ENCODE measurements at regions not wholly inside any gene's neighbourhood (a gene's known extent, or its start where the extent isn't known, plus 50 kb on each side); places are given as distances from the start of the nearest gene placed in this dataset.

- Histone ChIP-seq H3K4me1 (no peaks in the 10 kb centered on the region), H3K4me3 (no peak overlapping the region), H3K27me3 (no peaks in the 10 kb centered on the region), H3K9me3 (no peaks in the 10 kb centered on the region), H3K36me3 (no peaks in the 10 kb centered on the region), H3K27ac (no peak overlapping the region)
- WGBS (ENCODE audit: insufficient coverage, low coverage, low lambda C conversion rate, missing lambda C conversion rate), result 63% methylated on average over 4 of the region's 10 CpGs
- intact Hi-C loops (cut with DNase I), result no loop called here
- no peak for ATAC-seq
- TF ChIP-seq, protein P1, sequence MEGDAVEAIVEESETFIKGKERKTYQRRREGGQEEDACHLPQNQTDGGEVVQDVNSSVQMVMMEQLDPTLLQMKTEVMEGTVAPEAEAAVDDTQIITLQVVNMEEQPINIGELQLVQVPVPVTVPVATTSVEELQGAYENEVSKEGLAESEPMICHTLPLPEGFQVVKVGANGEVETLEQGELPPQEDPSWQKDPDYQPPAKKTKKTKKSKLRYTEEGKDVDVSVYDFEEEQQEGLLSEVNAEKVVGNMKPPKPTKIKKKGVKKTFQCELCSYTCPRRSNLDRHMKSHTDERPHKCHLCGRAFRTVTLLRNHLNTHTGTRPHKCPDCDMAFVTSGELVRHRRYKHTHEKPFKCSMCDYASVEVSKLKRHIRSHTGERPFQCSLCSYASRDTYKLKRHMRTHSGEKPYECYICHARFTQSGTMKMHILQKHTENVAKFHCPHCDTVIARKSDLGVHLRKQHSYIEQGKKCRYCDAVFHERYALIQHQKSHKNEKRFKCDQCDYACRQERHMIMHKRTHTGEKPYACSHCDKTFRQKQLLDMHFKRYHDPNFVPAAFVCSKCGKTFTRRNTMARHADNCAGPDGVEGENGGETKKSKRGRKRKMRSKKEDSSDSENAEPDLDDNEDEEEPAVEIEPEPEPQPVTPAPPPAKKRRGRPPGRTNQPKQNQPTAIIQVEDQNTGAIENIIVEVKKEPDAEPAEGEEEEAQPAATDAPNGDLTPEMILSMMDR (IDR thresholded peaks at IDR 0.05), result no peak
- TF ChIP-seq POLR2A (IDR thresholded peaks at IDR 0.05), result no peak
- no peak for DNase-seq
Observed at GRCh38 chr2:71849607-71850305, 297.9 kb downstream of the CYP26B1 start.

GRCh38 chr2:71849111-71849510 lies 298.6 kb downstream of the CYP26B1 start:
- Histone ChIP-seq H3K4me1 (no peaks in the 10 kb centered on the region), H3K9me3 (no peaks in the 10 kb centered on the region), H3K27me3 (no peaks in the 10 kb centered on the region), H3K27ac (no peak overlapping the region), H3K4me3 (no peak overlapping the region), H3K36me3 (no peaks in the 10 kb centered on the region)
- TF ChIP-seq, protein P1 (IDR thresholded peaks at IDR 0.05), result no peak
- TF ChIP-seq POLR2A (IDR thresholded peaks at IDR 0.05), result no peak
- DNase-seq (no peak), ATAC-seq (no peak)
- 72% methylated on average over 4 of the region's 6 CpGs for WGBS (ENCODE audit: insufficient coverage, low coverage, low lambda C conversion rate, missing lambda C conversion rate)
- intact Hi-C loops (cut with DNase I), result no loop called here

DNA sequence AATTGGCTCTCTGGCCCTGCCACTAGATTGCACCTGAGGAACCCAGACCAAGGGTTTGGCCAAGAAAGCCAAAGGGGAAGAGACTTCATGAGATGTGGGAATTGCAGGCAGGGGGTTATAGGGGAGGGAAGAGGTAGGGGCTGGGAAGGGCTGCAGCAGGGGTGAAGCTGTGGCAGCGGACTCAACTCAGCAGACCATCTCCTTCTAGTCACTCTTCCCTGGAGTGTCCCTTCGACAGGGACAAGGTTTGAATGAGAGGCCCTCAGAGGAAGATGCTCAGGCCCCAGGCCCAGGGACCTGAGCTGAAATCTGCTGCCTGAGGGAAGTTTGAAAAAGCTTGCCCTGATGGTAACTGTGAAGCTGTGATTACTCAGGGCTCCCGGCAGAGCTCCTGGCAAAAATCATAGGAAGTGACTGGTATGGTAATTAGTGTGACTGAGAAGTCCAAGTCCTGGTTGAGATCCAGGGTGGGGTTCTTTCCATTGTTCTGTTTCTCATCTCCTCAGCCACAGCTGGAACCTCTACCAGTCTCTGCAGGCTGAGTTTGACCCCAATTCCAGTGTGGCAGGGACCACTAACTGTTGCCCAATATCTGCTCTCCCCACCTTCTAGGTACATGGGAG lies 300.9 kb downstream of the CYP26B1 start:
- no peak overlapping the region for H3K4me3 ChIP-seq
- intact Hi-C loops (cut with DNase I), result no loop called here
- WGBS (ENCODE audit: insufficient coverage, low coverage, low lambda C conversion rate, missing lambda C conversion rate), result 86% methylated on average over 3 of the region's 3 CpGs
- no peaks in the 10 kb centered on the region for H3K4me1 ChIP-seq
- H3K9me3 ChIP-seq, result no peaks in the 10 kb centered on the region
- H3K27me3 ChIP-seq, result no peaks in the 10 kb centered on the region
- DNase-seq (no peak), ATAC-seq (no peak)
- TF ChIP-seq, protein P1 (IDR thresholded peaks at IDR 0.05), result no peak
- TF ChIP-seq POLR2A (IDR thresholded peaks at IDR 0.05), result no peak
- H3K27ac ChIP-seq, result no peak overlapping the region
- no peaks in the 10 kb centered on the region for H3K36me3 ChIP-seq

DNA sequence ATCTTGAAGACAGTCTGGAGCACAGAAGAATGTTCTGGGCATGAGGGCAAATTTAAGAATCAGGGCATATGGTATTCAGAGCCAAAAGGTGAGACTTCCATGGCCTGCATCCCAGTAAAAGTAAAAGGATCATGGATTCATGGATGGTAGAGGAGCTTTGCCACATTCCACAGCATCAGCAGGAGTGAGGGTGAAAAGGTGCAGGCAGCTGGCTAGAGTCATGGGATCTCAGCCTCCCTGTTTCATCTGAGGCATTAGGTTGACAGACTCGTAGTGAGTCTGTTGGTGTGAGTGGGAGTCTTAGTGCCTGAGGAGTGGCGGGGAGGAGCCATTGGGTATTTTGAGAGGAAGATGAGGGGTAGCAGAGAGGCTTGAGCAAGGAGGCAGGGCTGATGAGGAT lies 301.6 kb downstream of the CYP26B1 start:
- H3K27ac ChIP-seq, result no peak overlapping the region
- no peaks in the 10 kb centered on the region for H3K4me1 ChIP-seq
- ATAC-seq, result no peak
- no peaks in the 10 kb centered on the region for H3K36me3 ChIP-seq
- H3K27me3 ChIP-seq, result no peaks in the 10 kb centered on the region
- WGBS (ENCODE audit: insufficient coverage, low coverage, low lambda C conversion rate, missing lambda C conversion rate), result 50% methylated on average over 1 of the region's 2 CpGs
- H3K4me3 ChIP-seq, result no peak overlapping the region
- intact Hi-C loops (cut with DNase I), result no loop called here
- TF ChIP-seq, protein P1 (IDR thresholded peaks at IDR 0.05), result no peak
- no peak for TF ChIP-seq POLR2A (IDR thresholded peaks at IDR 0.05)
- no peaks in the 10 kb centered on the region for H3K9me3 ChIP-seq
- no peak for DNase-seq
